HG03442 (cell line): ENCODE measurements at regions not wholly inside any gene's neighbourhood (a gene's known extent, or its start where the extent isn't known, plus 50 kb on each side); places are given as distances from the start of the nearest gene placed in this dataset.
A peak's percentile ranks its signal among the peaks of the same experiment; 100 is the strongest.
"Not testable (repeated sequence)": the region's sequence is repeated elsewhere in the genome, so short reads cannot be mapped to it uniquely, and the experiment has no call there.

Experiments
- ATAC-seq: cut with Tn5 transposase; IDR thresholded peaks from one replicate; pipeline ENCODE4 v1.9.1; 2021; ENCODE audit warnings: mild to moderate bottlenecking, moderate library complexity; ENCODE audit not compliant: unreplicated experiment

DNA sequence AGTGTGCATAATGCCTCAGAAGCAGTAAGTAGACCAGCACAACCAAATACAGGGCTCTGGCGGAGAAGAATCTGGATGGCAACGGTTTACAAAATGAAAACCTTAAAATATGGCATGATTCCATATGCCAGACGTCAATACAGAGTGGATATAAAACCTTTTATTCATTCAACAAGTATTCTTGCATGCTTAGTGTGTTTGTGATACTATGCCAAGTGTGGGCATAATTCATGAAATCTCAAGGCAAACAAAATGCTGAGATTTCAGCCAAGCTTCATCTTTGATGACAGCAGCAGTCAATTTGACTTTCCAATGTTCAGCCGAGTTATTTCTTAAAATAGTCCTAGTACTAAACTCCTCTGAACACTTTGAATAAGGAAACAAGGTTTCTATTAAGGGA lies 119.4 kb downstream of the CD24 start:
- ATAC-seq, result no peak

DNA sequence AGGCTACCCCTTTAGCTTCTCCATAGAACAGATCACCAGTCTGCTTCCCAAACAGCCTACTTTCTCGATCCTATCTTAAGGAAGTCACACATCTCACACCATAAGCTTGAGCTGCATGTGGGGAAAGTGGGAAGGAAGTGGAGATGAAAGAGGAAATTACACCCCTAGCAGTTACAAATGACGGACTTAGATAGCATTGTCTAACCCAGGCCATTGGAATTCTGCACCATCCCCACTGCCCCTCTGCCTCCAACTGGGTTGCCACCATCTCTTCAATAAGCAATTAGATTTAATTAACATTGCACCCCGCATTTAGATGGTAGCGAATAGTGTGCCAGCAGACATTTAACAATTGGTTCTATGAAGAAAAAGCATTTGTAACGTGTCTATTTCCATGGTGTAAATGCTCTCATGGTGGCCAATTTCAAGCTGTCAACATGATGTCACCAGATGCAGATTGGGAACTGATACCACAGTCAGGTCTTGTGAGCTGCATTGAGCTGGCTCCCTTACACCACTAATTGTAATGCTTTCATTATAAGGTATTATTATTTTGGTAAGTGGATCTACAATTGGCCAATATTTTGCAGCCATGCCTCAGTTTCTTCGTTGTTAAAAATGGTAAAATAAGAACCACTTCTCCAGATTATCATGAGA lies 124.7 kb downstream of the CD24 start:
- ATAC-seq, result no peak

DNA sequence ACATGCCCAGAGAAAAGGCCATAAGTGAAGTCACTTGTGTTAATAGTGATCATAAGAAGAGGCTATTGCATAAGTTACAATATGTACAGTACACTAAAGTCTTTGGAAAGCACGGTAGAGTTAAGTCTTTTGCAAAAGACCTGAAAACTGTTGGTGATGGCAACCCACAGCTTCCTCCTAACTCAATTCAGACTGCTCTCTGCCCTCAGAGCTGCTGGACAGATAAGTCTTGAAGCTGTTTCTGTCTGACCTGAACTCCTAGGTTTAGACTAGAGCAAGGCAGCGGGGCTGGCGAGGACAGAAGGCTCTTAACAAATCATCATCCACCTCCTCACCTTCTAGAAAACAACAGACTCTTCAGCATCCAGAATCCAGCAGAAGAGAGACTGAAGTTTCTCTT lies 125.4 kb downstream of the CD24 start:
- ATAC-seq, result no peak

DNA sequence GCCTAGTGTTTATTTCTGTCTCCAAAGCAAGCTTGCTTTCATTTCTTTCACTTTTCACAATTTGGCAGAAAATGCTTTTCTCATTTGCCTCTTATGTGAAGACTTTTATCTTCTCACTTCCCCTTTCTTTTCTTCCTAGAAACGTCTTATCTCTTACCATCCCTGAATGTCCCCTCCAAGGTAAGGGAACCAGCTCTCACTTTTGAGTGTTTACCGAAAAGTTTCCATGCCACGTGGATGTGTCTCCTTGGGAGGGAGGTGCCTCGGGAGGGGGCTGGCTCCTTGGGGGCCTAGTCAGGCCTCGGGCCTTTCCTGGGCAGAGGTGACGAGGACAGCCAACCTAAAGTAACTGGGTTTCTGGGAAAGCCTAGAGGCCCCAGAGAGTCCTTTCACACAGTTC lies 127.4 kb downstream of the CD24 start:
- ATAC-seq, result no peak

DNA sequence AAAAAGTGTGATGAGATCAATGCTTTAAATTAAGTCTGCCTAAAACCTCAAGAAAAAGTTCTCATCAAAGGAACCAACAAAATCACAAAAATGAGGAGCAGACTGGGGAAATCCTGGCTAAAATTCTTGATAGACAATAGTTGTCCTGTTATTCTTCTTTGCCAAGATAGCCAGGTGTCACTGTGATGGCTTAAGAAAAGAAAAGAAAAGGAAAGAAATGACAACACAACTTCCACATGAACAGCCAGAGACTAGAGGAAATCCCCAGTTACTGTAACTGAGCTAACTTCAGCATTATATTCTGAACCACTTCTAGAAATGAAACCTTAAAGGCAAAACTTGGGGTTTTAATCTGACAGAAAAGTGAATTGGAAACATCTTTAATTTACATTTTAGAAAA lies 129.6 kb downstream of the CD24 start:
- ATAC-seq, result peak; percentile 77

DNA sequence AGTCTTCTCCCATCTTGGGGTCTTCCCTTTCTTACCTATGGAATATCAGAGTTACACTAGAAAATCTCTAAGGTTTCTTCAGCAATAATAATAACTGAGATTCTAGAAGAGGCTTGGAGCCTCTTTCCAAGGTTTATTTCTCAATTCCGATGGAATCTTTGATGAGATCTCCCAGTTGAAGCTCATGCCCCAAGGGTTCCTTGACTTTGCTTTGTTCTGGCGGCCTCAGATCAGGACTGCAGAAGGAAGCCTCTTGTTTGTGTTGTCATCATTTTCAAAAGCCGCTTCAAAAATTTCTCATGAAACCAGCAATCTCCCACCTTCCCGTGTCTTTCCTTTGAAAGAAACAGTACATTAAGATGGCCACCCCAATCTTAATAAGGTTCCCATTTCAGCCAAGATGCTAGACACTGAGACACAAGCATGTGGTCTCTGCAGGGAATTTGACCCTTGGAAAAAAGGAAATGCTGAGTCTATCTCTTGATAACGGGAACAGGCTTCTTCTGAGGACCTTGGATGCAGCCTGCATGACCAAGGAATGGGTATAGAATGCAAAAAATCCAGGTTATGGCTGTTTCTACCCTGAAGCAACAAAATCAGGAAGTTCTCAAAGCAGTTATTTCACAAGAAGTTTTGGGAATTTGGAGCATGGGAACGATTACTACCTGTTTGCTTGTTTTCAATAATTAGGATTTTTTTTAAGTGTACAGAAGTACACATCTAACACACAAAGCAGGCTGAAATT lies 141.6 kb downstream of the CD24 start:
- no peak for ATAC-seq

DNA sequence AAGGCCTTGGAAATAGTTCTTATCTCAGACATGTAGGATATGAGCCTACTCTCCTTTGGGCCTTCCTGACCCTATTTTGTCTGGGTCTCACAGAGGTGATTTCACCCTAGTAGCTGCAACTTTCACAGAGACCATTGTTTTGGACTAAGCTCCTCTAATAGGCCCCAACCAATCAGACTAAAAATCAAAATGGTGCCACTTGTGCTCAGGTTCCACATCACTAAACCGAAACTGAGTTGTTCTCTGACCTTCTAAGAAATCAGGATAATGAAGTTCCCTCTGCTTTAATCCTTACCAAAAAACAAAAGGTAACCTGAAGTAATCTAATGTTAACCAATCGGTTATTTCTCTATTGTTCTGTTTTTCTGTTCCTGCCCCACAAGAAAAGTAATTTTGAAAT lies 143.6 kb downstream of the CD24 start:
- ATAC-seq, result no peak

DNA sequence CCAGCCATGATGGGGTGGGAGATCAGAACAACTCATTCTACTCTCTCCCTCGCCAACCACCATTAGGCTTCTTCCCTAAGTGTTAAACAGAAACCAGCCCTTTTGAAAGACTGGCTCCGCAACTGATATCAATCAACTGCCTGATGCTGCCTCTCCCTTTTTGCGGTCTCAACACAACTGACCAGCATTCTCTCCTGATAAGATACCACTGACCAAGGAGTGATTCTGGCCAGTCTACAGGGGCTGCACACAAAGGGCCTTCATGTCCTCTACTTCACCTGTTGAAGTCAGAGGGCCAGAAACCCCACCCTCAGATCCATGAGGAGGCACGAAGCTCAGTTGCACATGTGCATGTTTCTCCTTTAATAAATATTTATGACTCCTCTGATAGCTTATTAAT lies 145.1 kb downstream of the CD24 start:
- no peak for ATAC-seq

DNA sequence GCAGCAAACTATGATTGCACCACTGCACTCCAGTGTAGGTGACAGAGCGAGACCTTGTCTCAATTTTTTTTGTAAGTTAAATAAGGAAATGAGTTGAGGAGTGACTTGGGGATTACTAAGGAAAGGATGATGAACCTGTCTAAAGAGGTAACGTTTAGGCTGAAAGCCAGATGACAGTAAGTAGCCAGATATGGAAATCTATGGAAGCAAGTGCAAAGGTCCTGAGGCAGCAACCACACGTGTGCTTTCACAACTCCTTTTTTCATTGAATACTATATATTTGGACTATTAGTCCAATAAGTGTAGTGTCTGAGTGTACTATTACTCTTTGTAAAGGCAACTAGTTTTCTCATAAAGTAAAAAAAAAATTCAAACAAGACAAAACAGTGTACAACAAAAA lies 147.4 kb downstream of the CD24 start:
- ATAC-seq, result no peak

DNA sequence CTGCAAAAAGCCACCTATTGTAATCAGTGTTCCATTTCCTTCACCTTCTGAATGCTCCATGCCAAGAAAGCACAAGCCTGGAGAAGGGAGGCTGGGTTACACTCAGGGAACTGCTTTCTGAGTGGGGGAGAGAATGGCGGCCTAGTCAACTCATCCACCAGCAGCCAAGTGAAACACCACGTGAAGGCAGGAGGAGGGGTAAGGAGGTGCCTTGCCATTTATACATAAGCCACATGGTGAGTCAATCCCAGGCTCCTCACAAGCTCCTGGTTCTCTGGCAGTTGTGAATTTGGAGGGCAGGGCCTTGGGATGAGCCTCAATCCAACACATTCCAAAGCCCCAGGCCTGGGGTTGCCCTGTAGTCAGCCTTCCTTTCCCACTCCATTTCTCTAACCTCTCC lies 149.4 kb downstream of the CD24 start:
- ATAC-seq, result no peak

DNA sequence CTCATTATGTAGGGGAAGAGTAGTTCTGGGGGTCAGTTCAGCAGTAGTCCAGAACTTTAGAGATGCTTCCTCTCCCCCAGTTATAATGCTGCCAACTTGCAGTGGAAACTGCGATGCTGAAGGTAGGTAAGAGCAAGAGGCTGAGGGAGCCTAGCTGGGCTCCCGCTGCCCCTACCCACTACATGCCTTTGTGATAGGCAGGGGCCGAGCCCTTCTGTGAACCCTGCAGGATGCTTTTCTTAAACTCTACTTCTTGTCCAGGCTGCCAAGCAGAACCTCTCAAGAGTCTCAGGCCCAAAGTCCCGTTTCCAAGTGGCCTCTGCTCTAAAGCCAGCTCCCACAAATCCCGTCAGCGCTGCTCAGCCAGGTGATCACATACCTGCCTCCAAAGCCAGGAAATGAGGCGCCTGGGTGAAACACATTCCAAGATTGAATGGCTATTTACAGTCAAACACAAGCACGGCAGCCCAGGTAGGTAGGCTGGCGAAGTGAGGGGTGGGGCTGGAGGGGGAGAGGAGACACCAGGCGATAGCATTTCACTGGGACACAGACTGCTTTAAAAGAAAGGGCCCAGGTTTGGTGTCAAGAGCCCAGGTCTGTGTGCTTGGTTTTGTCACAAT lies 150.7 kb downstream of the CD24 start:
- no peak for ATAC-seq

DNA sequence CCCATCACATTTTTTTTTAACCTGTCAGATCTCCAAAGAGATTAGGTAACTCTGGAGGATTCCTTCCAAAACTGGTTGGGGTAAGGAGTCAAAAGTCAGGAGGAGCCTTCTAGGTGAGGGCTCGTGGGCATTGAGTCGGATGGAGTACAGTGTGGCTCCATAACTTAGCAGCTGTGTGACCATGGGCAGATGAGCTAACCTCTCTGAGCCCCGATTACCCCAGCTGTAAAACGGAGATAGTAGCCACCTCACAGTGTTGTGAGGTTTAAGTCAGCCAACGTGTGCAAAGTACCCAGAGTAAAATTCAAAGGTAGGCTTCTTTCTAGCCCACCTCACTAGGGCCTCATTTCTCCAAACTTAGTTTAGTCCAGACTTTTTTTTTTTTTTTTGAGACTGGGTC lies 151.5 kb downstream of the CD24 start:
- ATAC-seq, result no peak

DNA sequence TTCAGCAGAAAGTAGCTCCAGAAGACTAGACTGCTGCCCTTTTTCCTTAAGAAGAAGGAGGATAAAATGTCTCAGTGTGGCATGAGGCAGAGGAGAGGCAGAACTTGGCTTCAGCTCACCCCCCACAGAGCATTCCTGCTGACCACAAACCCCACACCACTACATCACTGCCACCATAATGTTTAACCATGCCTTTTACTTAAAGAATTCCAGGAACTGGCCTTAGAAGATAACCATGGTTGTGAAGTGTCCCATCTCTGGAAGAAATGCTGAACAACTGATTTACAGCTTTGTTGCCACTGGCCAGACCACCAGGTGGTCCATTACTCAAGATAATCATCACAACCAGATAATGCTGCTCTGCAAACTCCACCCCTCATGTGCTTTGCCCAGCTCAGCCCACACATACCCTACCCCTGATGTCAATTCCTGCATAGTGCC lies 154.1 kb downstream of the CD24 start:
- no peak for ATAC-seq

DNA sequence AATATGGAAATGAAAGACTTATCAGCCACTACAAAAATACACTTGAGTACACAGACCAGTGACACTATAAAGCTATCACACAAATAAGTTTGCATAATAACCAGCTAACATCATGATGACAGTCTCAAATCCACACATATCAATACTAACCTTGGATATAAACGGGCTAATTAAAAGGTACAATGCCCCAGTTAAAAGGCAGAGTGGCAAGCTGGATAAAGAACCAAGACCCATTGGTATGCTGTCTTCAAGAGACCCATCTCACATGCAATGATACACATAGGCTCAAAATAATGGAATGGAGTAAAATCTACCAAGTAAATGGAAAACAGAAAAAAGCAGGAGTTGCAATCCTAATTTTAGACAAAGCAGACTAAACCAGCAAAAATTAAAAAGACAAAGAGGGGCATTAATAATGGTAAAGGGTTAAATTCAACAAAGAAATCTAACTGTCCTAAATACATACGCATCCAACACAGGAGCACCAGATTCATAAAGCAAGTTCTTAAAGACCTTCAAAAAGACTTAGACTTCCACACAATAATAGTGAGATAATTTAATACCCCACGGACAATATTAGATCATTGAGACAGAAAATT lies 163.3 kb downstream of the CD24 start:
- ATAC-seq, result no peak

DNA sequence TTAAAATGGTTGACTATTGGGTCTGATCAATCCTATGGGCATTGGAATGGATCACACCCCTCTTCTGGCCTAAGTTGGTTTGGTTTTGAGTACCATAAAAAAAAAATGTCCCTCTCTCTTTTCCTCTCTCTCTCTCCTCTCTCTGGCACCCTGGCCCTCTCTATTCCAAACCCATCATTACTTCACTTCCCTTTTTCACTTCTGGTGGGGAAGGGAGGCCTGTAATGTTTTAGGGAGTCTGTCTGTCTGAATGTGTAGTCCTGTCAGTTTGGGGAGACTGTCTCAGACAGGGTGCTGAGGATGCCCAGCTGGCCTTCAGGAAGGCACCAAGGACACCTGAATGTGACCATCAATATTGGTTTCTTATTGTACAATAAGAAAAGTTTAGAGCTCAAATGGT lies 165.8 kb downstream of the CD24 start:
- no peak for ATAC-seq

DNA sequence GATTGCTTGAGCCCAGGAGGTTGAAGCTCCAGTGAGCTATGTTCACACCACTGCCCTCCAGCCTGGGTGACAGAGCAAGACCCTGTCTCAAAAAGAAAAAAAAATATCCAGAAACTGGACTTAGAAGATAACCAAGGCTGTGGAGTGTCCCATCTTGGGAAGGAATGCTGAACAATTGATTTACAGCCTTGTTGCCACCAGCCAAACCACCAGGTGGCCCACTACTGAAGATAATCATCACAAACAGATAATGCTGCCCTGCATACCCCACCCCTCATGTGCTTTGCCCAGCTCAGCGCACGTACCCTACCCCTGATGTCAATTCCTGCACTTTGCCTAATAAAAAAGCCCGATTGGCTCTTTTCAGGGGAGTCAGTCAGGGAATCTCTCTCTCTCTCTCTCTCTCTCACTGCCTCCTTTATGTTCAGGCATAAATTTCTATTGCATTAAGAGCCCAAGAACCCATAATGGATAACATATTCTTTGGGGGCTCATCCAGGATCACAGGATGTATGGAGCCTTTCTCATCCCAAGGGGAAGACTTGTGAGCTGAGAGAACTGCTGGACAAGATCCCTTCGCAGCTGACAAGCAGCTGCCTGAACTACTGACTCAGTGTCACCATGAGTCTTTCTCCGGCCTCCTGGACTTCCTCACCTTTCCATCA lies 166.4 kb downstream of the CD24 start:
- ATAC-seq, result no peak

DNA sequence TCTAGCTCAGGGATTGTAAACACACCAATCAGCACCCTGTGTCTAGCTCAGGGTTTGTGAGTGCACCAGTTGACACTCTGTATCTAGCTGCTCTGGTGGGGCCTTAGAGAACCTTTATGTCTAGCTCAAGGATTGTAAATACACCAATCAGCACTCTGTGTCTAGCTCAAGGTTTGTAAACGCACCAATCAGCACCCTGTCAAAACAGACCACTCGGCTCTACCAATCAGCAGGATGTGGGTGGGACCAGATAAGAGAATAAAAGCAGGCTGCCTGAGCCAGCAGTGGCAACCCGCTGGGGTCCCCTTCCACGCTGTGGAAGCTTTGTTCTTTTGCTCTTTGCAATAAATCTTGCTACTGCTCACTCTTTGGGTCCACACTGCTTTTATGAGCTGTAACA lies 168.3 kb downstream of the CD24 start:
- ATAC-seq, result not testable (repeated sequence)

DNA sequence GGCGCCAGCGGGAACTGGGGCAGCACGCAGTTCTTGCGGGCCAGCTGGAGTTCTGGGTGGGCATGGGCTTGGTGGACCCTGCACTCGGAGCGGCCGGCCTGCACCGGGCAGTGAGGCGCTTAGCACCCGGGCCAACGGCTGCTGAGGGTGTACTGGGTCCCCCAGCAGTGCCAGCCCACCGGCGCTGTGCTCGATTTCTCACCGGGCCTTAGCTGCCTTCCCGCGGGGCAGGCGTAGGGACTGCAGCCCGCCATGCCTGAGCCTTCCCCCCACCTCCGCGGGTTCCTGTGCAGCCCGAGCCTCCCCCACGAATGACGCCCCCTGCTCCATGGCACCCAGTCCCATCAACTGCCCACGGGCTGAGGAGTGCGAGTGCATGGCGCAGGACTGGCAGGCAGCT lies 168.8 kb downstream of the CD24 start:
- no peak for ATAC-seq

DNA sequence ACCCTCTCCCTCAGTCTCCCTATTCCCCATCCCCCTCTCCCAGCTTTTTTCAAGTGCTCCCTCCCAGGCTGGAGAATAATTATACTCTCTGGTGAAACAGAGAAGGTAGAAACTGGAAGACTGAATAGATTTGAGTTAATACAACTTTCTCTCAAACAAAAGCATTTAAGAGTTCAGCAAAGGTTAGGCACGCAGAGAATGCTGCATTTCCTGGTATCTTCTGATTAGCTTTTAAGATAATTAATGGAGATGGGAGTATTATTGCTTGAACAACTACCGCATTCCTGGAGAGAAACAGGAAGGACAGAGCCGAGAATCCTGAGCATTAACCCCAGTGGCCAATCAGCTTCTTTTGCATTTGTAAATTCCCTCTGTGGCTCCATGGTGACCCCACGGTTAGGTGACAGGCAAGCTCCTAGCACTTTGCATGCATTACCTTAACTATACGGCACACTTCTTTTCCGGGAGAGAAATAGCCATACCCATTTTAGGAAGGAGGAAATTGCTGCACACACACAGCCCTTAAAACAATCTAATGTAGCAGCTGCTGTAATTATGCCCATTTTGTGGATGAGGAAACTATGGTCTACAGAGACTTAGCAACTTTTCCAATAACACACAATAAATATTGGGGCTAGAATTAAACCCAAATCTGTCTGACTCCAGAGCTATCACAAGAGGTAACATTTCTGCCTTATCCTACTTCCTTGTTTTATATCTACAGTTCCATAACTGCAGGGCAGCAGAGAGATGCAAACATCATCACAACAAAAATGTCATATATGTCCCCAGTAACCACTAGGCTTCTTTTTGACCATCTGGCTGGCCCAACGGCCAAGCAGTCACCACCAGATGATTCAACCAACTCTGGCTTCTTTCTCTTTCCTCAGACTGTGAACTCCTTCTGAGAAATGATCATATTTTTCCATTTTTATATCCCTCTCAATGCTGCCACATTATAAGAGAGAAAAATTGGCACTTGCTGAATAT lies 169.9 kb downstream of the CD24 start:
- no peak for ATAC-seq

DNA sequence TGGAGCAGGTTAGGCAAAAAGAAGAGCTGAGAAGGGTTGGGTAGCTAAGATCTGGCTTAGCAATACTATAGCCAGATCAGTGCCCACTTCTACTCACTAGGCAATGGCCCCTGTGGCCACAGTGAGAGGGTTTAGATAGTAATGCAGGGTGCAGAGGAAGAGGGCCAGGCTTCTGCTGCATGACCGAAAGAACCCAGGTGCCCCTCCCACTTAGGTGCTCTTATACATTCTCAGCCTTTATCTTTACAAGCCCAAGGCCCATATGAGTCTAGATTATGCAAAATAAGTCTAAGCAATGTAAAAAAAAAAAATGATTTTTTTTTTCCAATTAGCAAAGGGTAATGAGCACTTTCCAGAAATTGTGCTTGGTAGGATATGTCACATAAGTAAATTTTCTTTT lies 171.3 kb downstream of the CD24 start:
- no peak for ATAC-seq
